ENCODE measurements at regions not wholly inside any gene's neighbourhood (a gene's known extent, or its start where the extent isn't known, plus 50 kb on each side); places are given as distances from the start of the nearest gene placed in this dataset.

DNA sequence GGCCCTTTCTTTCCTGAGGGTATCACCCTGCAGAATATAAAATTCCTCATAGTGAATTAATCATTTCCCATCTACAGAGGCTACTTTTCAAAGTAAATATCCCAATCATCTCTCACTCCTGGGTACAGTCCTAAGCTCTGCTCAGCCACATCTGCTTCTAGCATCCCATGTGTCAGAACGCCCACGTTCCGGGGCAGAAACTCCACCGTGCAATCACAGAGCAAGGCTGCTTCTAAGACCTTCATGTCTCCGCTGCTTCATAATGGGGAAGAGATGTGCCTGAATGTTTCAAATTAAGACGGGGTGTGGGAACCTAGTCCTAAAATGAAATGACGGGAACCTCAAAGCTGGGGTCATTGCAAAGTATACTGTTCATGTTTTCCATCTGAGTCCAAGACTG lies 208.8 kb upstream of the GMDS start:
- DNase-seq: no peak

DNA sequence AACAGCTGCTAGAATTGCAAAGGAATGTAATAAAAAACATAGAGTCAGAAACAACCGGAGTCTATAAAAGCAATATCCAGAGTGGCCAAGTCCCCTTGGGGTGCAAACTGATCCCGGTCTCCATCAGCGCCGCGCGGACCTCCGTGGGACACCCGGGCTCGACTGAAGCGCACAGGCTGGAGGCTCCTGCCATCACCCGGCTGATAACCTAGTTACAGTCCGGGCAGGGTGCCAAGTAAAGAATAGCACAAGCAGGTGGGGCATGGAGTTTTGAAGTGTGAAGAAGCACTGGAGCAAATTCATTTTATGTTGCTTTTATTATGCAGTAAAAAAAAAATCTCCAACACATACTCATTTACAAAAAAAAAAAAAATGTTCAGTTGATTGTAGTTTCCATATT lies 205.1 kb upstream of the GMDS start:
- DNase-seq: no peak

DNA sequence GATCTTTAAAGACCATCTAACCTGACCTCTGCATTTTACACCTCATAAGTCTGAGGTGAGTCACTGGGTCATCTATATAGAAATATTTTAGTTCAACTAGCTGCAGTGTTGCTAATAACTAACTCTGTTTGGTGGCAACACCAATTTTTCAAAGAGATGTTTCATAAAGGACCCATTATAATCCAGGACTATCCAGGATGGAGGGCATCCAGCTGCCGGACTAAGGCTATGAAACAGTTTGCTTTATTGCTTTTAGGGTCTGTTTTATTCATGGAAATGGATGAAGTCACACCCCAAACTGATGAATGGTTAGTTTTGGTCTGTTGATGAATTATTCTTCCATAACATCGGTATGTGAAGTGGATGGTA lies 204.2 kb upstream of the GMDS start:
- DNase-seq: no peak

DNA sequence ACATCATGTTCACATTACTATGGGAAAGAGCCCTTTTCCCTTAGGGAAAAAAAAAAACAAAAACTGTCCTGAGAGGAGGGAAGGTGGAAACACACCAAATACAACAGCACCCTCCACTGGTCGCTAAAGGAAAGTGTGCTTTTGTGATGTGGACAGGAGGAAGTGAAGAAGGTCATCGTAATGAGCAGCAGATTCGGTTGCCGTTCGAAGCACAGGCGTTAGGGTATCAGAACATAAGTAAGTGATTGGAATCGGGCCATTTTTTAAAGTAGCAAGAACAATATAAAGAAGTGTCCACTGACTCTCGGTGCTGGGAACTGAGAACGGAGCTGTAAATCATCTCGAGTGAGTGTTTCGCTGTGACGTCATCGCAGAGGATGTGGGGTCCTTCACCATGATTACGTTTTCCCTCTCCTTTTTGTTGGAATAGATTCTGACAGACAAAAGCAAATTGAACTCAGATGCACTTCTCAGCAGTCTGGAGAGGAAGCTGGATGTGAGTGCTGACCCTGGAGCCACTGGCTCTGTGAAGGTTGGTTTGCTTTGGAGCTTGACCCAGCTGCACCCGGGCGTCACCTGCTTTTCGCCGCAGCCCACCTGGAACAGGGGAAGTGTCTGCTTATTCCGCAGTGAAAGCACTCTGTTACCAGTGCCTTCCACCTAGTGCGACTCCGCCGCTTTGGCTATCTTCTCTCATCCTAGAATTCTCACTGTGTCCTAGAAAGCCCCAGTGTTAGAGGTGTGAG lies 203.6 kb upstream of the GMDS start:
- peak; percentile 33 for DNase-seq

DNA sequence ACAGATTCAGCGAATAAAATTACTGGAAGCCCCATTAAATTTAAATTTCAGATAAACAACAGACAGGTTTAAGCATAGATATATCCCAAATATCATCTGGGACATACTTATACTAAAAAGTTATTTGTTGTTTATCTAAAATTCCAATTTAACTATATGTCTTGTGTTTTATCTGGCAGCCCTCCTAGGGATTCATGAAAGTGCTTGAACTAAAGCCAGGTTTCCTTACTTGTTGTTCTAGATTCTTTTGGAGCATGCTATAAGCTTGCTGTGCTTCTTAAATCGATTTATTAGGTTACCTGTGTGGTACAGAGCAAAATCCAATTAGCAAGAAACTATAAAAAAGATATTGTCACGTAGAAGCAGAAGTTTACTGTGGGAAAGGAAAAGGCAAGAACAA lies 202.5 kb upstream of the GMDS start:
- no peak for DNase-seq

DNA sequence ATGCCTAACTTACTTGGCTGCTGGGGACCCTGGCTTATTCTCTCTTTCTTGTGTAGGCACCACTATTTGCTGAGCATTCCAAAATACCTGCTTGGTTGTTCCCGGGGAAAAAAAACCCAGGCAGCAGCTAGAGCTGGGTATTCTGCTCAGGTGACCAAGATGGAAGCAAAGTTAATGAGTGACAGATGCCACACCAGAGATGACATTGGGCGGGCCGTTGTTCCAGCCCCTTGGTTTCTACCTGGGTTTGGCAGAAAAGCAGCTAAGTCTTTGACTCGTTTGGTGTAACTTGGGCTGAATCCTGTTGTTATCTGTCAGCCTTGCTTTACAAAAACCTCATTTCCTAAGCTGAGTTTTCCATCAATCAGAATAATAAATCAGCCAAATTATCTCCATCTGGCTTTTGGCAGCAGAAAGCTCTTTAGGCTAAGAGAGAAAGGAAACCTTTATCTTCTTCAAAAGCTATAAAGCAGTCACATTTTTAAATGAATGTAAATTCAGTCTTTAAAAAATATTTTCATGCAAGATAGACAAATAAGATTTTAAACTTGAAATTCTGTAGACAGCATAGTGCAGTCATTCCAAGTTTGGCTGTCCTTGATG lies 202.0 kb upstream of the GMDS start:
- no peak for DNase-seq

DNA sequence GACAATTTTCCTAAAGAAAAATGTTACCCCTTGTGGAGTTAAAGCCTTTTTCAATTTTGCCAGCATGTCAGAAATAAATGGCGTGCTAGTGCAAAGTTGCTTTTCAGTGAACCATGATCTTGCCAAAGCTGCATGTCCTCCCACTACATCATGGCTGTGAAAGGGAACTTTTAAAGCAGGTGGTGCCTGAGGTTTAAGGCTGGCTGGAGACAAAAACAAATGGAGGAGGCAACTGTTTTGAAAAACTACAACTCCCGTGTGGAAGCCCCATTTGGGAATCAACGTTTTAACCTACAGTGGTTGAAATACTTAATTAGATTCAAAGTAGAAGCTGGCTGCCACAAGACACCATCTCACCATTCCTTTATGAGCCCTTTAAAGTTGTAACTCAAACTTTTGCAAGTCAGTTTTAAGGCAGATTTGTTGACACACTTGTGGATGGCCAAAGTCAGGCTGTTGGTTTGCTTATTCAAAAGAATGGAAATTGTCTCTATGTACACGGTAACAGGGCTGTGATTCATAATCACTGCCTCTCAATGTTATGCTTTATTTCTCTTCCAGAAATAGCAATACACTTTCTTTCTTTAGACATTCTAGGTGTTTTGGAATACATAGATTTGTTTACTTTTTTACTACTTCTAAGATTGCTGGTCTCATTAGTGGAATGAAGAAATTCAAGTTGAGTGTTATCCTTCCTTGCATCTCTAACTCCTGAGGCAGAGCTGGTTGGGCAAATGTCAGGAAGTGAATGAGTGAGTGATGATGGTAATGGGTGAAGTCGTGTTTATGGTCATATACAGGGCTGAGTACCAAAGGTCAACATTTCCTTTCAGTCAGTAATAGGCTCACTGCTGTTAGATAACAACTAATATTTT lies 196.4 kb upstream of the GMDS start:
- no peak for DNase-seq

DNA sequence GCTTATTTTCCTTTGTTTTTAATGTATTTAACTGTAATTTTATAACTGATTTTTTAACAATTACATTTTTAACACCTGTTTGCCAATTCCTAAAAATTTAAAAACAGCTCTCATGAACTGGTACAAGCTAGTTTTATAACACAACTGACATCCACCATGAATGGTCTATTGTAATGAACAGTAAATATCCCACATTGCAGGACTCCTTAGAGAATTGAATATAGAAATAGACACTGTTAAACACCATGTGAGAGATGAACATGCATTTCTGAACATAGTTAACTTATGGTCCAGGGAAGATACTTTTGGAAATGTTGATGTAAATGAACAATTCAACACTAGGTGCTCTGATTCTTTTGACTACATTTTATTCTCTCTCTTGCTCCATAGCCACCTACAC lies 195.1 kb upstream of the GMDS start:
- no peak for DNase-seq

DNA sequence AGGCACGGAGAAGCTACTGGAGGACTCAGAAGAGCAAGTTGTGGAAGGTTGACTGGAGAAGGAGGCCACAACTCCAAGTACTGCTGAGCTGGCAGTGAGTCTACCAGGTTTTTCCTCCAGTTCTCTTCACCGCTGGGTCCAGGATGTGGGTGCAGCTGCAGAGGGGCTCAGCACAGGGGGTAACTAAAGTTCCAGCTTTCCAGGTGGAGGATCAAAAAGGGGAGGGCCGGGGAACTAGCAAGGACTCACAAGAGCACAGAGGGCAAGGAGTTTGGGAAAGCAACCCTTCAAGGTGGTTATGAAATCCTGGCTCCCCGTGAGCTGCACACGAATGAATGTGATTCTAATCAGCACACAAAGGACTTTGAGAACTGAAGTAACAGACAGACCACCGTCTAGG lies 194.2 kb upstream of the GMDS start:
- no peak for DNase-seq

DNA sequence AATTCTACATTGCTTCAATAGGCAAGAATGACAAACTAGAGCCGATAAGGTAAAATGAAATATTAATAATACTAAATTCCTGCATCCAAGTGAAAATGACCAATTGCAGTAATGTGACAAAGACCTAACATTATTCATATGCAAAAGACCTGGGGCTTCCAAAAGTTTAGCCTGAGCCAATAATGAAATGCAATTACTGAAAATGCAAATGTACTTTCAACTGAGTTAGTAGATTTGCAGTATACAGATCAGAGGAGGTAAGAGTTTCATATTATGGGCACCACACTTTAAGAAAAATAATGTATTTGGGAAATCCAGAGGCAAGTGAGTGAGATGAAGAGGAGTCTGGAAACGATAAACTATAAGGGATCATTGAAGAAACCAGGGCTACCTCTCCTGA lies 193.7 kb upstream of the GMDS start:
- no peak for DNase-seq

DNA sequence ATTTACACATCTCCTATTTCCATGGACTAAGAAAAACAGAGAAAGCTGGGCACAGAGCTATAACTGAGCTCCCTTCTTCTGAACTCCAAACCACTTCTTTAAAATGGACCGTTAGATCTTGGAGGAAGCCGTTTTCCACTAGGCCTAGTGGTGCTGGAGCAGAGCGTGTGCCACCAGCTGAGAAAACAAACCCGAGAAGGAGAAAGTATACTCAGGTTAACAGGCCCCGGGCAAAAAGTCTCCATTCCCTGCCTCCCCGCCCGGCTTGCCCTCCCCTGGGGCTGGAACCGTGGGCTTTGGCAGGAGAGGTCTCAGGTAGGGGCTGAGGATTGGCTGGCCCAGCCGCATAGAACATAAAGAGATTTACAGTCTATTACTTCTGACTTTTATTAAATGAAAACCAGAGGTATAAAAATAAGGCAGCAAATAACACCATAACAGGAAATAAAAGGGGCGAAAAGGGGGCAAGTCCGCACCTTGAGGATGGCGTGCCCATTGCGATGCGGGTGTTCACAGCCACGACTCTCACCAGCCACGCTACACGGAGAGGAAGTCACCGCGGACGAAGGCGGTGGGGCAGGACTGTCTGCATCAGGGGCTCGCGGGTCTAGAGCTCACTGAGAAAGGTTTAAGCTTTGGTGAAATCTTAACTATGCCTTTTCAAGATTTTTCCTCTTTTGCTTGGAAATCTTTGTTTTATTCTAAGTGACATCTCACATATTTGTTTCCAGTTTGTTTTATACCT lies 191.2 kb upstream of the GMDS start:
- DNase-seq: no peak

DNA sequence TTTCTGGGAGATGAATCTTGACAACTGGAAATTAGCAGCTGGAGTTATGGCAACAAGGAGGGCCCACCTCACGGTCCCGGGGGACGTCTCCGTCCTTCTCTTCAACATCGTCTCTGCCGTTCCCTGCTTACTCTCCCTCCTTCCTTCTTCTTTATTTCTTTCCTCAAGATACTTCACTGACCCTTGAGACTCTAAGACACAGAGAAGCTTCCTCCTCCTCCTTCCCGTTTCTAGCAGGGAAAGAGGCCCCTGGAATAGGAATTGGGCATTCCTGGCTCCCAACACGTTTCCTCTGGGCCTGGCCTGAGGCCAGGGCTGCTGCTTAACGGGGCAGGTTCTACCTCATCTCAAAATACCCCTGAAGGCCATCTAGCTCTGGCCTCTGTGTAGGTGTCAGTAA lies 189.9 kb upstream of the GMDS start:
- no peak for DNase-seq

DNA sequence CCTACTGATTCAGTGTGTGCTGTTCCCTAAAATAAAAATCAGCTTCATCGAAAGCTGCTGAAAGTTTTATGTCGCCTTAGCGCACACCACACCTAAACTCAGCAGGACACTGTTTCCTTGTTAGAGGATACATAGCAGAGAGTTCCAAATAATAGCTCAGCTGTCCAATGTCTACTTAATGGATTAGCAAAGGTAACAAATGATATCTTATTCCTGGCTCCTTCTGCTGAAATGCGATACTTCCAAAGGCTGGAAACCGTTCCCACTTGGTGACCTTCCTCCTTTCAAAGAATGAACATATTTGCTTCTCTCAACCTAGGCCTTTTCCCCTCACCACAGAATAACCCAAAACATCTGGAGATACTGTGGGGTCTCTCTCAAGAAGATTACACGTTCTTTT lies 189.5 kb upstream of the GMDS start:
- no peak for DNase-seq

DNA sequence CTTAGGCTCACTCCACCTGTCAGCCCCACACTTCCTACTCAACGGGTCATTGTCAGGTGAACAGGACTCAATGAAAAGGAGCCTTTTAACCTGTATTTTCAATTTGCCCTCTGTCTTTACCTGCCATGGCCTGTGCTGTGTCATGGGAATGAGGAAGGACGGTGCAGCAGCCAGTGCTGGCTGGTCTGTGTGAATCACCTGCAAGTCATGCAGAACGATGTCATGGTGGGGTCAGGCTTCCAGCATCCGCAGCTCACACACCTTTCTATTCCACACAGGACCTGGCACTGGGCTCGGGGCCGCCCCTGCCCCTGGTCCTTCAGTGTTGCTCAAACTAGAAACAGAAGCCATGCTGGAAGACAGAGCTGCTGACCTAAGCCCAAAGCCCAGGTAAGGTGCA lies 188.7 kb upstream of the GMDS start:
- DNase-seq: no peak

DNA sequence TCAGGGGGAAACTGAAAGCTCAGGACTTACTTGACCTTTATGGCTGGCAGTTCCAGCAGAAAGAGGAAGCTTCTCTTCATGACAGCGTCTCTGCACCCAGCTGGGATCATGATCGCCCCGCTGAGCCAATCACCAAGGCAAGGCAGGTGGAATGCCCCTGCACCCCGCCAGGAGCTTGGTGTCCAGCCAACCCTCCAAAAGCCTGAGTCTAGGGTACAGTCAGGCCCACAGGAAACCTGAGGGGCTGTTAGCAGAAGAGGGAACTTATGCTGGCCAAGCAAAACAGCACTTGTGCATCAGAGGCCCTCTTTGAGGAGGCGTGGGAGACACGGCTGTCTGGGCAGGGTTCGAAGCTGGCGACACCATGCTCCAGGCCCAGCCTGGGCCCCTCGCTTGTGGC lies 188.3 kb upstream of the GMDS start:
- DNase-seq: no peak

DNA sequence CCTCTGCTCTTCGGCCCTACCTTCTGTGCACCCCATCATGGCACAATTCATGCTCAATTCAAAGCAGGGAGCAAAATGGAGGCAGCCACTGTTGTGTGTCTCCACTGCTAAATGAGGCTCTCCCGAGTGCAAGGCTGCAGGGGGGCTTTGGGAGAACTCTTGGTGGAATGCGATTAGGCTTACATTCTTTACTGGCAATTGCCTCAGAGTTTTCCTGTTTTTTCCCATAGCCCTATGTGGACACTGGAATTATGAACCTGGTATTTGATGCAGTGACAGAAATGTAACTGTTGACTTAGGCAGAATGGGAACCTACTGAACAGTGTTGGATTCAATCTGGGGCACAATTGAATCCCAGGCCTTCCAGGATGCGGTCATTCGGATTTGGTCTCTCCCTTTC lies 187.9 kb upstream of the GMDS start:
- no peak for DNase-seq

DNA sequence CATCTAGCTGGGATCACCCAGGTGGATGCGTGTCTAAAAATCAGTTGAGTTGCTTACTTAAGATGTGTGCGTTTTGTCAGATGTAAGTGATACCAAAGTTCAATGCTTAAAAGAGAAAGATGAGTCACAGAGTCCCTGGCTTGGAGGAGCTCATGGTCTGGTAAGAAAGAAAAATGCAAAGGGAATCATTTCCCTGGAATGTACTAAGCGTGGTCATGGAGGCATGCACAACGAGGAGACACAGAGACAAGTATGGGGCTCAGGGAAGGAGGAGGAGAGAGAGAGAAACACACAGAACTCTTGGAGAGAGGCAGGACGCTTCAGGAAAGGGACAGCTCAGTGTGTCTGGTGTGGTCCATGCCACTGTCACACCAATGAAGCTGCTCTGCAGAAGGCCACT lies 186.9 kb upstream of the GMDS start:
- DNase-seq: peak; percentile 83

DNA sequence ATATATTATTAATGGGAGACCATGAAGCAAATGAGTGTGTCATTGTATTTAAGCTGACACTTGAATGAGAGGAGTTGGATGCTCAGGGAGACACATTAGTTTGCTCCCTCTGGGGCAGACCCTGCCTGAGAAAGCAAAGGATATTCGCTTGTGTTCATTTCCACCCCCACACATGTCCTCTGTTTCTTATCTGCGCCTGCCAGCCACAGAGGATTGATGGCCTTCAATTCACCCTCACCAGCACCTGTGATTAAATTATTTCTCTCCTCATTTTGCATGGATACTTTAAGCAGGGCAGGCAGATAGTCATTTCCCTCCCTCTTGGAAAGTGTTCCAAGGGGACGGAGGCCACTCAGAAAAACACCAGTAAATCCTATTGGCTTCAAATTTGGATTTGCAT lies 185.2 kb upstream of the GMDS start:
- DNase-seq: no peak

DNA sequence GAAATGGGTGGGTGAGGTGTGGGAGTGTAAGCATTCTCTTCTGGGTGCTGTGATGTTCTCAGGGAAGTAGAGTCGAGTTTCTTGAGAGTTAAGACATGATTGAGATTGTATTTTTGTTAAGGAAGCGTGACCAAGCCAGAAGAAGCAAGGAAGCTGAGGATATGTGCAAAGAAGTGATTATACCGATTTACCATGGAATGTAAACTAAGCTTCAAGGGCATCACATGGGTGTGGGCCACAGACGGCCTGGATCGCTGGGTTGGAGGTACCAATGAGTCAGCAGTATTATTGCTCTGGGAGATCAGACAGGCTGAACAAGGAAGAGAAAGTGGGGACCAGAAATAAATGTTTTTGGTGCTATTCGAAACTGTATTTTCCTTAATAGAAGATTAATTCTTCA lies 184.1 kb upstream of the GMDS start:
- no peak for DNase-seq

DNA sequence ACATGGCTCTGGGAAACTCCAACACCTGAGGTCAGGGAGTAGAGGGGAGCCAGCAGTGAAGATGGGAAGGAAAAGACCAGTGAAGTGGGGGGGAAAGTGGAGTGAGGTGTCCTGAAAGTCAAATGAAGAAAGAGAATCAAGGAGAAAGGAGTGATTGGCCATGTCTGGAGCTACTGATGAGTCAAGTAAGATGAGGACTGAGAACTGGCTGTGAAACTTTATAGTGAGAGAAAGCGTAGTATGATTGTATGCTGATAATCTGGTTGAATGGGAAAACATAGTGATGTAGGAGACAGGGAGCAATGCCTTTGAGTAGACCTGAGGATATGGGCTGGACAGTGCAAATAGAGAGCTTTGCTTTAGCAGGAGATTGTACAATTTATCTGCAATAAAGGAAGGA lies 183.6 kb upstream of the GMDS start:
- DNase-seq: no peak

DNA sequence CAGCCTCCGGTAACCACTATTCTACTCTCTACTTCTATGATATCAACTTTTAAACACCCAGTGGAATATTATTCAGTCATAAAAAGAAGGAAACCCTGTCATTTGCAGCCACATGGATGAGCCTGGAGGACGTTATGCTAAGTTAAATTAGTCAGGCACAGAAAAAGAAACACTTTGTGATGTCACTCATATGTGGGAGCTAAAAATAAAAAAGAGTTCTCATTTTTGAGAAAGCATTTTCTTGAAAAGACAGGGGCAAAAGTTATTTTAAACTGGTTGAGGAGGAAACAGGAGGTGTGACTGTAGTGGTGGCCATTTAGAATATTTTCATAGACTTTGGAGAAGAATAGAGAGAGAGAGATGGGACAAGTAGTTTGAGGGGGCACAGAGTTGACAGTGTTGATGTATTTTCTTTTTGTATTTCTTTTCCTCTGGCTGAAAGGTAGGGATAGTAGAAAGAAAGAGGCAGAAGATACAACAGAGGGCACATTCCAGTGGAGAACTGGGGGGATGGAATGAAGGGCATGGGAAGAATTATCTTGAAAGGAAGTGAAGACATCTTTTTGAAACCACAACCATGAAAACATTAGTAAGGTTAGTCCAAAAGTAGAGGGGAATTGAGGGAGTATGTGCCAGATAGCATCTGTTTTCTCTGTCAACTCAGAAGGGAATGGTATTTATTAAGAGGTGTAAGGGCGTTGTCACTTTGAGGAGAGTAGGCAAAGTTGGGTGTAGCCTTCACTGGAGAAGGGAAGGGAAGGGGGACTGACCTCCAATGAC lies 181.3 kb upstream of the GMDS start:
- DNase-seq: peak; percentile 72

DNA sequence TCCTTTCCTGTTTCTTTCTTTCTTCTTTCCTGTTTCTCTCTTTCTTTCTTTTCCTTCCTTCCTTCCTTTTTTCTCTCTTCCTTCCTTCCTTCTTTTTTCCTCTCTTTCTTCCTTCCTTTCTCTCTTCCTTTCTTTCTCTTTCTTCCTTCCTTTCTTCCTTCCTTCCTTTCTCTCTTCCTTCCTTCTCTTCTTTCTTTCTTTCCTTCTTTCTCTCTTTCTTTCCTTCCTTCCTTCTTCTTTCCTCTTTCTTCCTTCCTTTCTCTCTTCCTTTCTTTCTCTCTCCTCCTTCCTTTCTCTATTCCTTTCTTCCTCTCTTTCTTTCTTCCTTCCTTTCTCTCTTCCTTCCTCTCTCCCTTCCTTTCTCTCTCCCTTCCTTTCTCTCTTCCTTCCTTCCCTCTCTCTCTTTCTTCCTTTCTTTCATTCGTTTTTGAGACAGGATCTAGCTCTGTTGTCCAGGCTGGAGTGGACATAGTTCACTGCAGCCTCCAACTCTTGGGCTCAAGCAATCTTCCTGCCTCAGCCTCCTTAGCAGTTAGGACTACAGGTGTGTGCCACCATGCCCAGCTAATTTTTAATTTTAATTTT lies 170.8 kb upstream of the GMDS start:
- no peak for DNase-seq

Data from NCI-H226 (cell line).